GM18502 (cell line): ENCODE measurements at regions not wholly inside any gene's neighbourhood (a gene's known extent, or its start where the extent isn't known, plus 50 kb on each side); places are given as distances from the start of the nearest gene placed in this dataset.

ENCODE experiments used
- ATAC-seq: cut with Tn5 transposase; IDR thresholded peaks from one replicate; pipeline ENCODE4 v1.9.1; 2021; ENCODE audit warnings: mild to moderate bottlenecking; ENCODE audit not compliant: unreplicated experiment, poor library complexity

- ATAC-seq = no peak
These were observed 328.2 kb upstream of the SPRY2 start for GRCh38 chr13:80669112-80669511.

GRCh38 chr13:80668452-80668851, 327.5 kb upstream of the SPRY2 start:
- no peak for ATAC-seq

- no peak for ATAC-seq
These were observed 326.0 kb upstream of the SPRY2 start for GRCh38 chr13:80666782-80667552.

DNA sequence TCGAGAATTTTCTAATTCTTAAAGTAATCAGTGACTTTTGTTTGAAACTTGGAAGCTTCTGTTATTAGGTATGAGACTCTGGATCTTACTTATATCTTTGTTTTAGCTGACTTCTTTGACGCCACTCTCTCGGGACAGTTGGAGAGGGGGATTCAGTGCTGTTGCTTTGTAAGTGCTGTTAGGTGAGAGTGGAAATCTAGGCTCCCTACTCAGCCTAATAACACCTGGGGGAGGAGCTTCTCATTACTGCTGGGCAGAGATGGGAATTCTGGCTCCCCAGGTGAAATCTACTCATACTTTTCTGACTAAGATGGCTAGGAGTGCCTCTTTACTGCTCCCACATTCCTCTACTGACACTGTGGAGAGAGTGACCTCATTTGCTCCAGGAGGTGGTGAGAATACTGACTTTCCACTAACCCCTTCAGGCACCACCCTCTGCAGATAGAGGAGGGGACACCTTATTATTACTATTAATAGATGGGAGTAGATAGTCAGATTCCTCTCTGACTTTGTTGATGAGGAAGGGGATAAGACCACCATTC, 324.9 kb upstream of the SPRY2 start:
- ATAC-seq = no peak

- ATAC-seq = no peak
These were observed 324.0 kb upstream of the SPRY2 start for GRCh38 chr13:80664950-80665349.

- no peak for ATAC-seq
These were observed 322.9 kb upstream of the SPRY2 start for GRCh38 chr13:80663788-80664187.

DNA sequence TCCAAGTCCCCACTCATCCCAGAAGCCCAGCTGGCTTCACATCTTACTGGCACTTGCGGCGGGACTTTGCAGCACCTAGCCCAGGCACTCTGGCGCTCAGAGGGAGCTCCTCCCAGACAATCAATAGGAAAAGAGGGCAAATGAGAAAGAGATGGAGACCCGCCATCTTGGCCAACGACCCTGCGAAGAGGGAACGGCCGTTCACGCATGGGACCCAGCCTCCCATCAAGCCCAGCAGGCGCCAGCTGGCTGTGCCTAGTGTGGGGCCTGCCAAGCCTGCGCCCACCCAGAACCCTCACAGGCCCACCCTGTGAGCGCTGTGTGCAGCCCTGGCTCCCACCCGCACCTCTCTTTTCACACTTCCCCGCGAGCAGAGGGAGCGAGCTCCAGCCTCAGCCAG, 317.8 kb upstream of the SPRY2 start:
- ATAC-seq = no peak

DNA sequence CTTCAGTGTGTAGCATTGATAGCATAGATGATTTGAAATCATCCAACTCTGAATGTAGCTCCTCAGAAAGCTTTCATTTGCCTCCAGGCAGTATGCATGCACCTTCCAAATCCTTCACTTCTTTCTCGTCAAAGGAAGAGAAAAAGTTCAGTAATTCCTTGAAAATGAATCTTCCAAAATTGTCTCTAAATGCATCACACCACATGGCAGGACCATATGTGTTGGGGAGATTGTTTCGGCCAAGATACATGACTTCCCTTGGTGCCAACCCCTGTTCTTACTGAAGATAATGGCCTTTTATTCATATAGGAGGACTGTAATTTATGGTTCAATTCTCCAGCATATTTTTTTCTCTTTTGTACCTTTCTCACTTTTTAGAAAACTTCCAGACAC, 315.6 kb upstream of the SPRY2 start:
- ATAC-seq = no peak

DNA sequence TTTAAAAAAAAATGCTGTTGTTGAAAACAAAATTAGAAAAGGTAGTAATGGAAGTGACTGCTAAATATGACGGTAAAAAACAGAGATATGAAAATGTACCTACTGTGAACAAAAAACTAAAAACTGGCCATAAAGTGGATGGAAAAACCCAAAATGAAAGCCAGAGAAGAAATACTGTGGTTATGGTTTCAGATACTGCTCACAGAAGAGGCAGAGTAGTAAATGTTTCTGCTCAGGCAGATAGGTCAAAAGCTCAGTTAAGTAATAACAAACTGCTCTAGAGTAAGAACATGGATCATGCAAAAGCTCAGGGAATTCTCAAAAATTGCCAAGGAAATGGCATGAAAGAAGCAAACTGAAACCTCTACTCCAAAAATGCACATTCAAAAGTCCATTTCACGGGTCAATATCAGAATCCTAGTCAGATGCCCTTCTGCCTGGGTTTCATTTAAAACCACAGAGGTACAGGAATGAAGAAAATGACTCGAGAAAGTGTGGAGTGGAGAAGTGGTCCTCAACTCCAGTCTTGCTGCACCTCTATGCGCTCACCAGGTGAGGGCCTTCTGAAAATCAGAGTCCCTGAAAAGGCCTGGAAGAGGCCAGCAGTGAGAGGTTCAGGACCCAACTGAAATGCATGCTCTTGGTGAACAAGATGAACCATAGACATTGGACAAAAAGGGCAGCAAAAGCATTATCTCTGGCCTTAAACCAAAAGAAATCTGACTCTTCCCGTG, 315.0 kb upstream of the SPRY2 start:
- ATAC-seq = no peak

DNA sequence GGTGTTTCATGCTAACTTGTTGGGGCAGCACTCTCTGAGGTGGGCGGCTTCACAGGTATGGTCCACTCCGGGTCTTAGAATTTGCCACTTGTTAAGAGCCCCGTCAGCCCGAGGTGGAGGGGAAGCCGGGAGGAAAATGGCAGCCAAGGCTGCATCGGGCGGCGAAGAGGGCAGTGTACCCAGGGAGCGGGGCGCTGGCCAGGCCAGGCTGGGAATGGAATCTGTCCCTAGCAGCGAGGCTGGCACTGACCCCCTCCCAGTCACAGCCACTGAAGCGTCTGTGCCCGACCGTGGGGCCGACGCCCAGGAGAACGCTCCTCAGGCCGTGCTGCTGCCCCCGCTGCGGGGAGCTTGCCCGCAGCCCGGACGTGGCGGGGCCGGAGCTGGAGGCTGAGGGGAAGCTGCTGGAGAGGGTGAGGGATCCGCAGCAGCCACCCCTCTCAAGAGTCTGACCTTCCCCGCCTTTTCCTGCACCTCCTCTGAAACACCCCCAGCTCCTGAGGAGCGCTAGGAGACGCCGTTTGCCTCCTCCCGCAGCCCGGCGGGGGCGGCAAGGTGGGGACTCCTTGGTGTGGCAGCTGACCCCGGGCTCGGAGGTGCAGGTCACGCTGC, 313.8 kb upstream of the SPRY2 start:
- no peak for ATAC-seq

DNA sequence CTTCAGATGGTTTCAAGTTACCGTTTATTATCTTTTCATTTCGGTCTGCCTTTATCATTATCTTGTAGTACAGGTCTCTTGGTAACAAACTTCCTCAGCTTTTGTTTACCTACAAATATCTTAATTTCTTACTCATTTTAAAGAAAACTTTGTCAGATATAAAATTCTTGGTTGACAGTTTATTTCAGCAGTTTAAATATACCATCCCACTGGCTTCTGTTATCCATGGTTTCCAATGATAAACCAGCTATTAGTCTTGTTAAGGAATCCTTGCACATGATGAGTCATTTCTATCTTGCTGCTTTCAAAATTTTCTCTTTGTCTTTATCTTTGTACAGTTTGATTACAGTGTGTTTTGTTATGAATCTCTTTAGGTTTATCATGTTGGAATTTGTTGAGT, 308.3 kb upstream of the SPRY2 start:
- no peak for ATAC-seq

DNA sequence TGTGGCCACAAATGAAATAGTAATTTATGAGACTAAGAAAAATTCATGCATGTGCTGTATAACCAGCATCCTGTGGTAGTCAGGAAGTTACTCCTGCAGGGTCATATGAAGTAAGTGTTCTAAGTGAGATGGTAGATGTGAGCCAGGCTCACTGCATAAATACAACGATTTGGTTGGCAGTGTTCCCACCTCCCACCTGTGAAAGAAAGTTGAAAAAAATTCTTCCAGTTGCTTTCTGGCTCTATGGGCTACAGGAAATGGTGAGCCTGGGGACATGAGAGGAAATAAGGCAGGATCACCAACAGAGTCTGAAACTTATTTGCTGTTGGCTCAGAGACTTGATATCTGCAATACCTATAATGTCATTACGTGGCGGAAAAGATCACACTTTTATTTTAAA, 301.7 kb upstream of the SPRY2 start:
- no peak for ATAC-seq

DNA sequence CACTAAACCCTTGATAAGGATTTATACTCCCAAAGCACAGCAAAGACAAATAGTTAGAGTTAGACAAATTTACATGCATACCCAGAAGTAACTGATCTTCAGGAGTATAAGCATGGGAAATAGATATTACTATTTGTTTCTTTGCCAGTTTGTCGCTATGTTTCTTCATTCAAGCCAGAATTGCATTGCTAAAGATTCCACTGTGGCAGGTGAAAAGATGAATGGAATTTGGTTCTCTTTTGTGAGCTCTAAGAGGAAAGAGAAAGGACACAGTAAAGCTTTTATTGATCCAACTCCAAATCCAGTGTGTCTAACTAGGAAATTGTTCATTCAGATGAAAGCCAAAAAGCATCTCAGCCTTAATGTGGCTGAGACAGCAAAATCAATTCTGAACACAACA, 292.3 kb upstream of the SPRY2 start:
- ATAC-seq = no peak

GRCh38 chr13:80630685-80631121, 289.8 kb upstream of the SPRY2 start:
- ATAC-seq = no peak

DNA sequence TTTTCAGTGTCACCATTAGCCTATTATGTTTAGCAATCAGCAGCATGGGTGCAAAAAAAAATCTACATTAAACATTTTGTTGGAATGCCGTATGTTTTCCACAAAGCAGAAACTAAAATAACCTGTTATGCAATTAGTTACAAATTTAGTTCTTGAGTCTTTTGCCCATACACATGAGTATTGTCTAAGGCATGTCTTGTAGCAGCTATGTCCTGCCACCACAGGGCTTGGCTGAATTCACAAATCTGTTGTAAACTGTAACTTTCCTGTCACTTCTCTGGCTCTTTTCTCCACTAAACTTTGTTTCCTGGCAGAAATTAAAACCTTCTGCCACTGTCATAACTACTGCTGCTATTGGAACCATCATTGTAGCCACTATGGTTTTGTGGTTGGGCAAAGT, 277.9 kb upstream of the SPRY2 start:
- no peak for ATAC-seq

GRCh38 chr13:80612804-80613203, 271.9 kb upstream of the SPRY2 start:
- ATAC-seq = no peak

GRCh38 chr13:80611310-80611709, 270.4 kb upstream of the SPRY2 start:
- no peak for ATAC-seq

DNA sequence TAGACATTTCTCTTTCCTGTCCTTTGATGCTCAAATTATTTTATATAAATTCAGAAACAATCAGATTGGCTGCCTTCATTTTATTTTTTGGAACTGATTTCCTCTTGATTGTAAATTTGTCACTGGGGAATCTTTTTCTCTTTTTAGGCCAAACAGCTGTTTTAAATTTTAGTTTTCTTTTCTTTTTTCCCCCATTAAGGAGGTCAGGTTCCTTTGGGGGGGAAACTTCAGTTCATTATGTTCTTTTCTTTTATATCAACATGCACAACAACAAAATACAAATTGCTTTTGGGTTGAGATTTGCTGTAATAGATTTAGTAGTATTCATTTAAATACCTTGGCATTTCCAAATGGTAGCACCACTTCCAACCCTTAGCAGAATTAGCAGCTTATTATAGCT, 264.8 kb upstream of the SPRY2 start:
- ATAC-seq = no peak

- no peak for ATAC-seq
These were observed 264.1 kb upstream of the SPRY2 start for GRCh38 chr13:80605011-80605410.

DNA sequence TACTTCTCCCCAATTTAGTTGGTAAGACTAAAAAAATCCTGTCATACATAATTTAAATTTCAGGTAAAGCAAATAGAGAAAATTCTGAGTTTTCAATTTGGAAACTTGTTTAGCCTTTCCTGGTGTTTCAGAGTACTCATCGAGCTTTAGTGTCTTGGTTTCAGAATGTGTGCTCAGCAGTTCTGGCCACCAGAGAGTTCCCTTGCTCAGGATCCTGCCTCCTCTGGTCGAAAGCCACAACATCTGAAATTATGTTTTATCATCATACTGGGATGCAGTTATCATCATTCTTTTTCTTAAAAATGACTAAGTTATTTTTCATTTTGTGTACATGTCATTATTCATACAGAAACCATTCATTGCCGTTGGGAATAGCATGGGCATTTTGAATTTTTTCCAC, 263.2 kb upstream of the SPRY2 start:
- no peak for ATAC-seq

DNA sequence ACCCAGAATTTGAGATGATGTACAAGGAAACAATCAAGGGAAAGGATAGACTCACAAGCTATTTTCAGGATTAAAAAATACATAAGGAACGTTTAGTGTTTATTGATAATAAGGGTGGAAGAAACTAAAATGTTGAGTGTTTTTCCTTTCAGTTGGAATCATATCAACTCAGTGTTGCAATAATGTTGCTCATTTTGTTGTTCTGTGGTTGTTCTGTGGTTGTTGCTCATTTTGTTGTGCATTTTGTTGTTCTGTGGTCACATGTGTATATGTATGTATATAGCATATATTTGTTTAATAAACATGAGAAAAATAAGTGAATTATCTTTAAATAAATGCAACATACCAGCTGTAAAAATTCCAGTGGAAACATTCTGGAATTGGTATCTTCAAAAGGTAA, 262.4 kb upstream of the SPRY2 start:
- ATAC-seq = no peak
